ENCODE measurements at regions not wholly inside any gene's neighbourhood (a gene's known extent, or its start where the extent isn't known, plus 50 kb on each side); places are given as distances from the start of the nearest gene placed in this dataset.

DNA sequence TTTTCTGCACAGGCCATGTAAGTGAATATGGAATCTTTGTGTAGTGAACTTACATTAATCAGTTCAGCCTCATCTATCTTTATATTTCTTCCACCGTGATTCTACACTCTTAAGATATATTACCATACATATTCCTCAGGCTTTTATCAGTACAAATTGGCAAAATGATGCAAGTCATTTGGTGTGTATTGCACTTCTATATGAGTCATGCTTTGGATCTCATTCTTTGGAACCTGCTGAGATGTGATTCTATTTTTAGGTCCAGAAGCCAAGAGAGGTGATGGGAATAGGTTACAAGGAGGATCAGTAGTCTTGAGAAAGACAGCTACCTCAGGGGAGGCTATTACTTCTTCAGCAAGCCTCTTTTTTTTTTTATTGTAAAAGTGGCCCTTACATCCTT lies 204.4 kb downstream of the ZNF330 start:
- Histone ChIP-seq H3K27me3 (ENCODE audit: insufficient read depth, low read length, poor library complexity) (no peaks in the 10 kb centered on the region), H4K20me1 (ENCODE audit: insufficient read depth, low read length) (no peaks in the 10 kb centered on the region), H3K36me3 (ENCODE audit: insufficient read depth, low read length) (no peaks in the 10 kb centered on the region), H3K79me2 (ENCODE audit: insufficient read depth, low read length) (no peaks in the 10 kb centered on the region), H3K4me3 (ENCODE audit: low read depth in 1 of 2, low read length in 2 of 2) (no peak overlapping the region), H3K4me2 (ENCODE audit: insufficient read depth, low read length) (no peak overlapping the region), H3K9ac (ENCODE audit: low read depth, low read length) (no peak overlapping the region), H3K4me1 (ENCODE audit: insufficient read depth, low read length) (no peaks in the 10 kb centered on the region), H3K27ac (ENCODE audit: low read length) (no peak overlapping the region), H2AFZ (ENCODE audit: low read depth, low read length) (no peak overlapping the region), H3K9me3 (ENCODE audit: insufficient read depth, low read length, severe bottlenecking) (no peaks in the 10 kb centered on the region)
- ATAC-seq (ENCODE audit: insufficient read depth, low read depth) = no peak
- DNase-seq = no peak
- no peak for TF ChIP-seq EZH2 (IDR thresholded peaks at IDR 0.05; ENCODE audit: borderline replicate concordance, low read depth, low read length, severe bottlenecking)
- TF ChIP-seq, protein P1, sequence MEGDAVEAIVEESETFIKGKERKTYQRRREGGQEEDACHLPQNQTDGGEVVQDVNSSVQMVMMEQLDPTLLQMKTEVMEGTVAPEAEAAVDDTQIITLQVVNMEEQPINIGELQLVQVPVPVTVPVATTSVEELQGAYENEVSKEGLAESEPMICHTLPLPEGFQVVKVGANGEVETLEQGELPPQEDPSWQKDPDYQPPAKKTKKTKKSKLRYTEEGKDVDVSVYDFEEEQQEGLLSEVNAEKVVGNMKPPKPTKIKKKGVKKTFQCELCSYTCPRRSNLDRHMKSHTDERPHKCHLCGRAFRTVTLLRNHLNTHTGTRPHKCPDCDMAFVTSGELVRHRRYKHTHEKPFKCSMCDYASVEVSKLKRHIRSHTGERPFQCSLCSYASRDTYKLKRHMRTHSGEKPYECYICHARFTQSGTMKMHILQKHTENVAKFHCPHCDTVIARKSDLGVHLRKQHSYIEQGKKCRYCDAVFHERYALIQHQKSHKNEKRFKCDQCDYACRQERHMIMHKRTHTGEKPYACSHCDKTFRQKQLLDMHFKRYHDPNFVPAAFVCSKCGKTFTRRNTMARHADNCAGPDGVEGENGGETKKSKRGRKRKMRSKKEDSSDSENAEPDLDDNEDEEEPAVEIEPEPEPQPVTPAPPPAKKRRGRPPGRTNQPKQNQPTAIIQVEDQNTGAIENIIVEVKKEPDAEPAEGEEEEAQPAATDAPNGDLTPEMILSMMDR (IDR thresholded peaks at IDR 0.05; ENCODE audit: borderline replicate concordance, extremely low read depth, low read length, poor library complexity, severe bottlenecking) = no peak

DNA sequence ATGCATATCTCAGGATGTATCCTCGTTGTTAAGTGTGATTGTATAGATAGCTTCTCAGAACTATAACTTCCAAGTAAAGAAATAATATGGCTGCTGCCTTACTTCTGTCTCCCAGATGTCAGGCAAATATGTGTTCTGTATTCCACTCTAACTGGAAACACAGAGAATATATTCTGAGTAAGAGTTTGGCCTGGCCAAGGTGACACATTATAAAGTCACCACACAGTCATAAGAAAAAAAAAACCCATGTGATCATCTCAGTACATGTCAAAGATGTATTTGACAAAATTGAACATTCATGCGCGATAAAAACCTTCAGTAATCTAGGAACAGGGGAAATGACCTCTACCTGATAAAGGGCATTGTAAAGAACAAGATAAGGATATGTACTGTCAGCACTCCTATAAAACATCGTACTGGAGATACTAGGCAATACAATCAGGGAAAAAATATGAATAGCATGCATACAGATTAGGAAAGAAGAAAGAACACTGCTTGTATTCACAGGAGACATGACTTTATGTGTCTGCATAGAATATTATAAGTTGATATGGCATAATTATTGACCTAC lies 207.1 kb downstream of the ZNF330 start:
- no peak for ATAC-seq (ENCODE audit: insufficient read depth, low read depth)
- no peak overlapping the region for H3K9ac ChIP-seq (ENCODE audit: low read depth, low read length)

DNA sequence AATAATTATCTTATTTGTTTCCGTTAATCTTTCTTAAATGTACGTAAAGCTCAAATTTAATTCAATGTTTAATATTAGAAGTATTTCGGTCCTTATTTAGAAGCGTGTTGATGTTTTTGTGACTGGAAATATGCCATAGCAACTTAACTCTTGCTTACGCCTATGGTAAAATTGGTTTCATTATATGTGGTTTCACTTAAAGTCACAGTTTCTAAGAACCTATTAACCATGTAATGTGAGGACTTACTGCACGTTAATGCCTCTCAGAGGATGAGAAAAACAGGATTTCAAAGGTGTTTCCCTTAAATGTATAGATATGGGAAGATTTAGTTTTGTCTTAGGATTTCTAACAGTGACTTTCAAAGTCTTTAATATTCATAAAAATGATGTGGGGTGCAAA lies 206.4 kb upstream of the IL15 start:
- no peak overlapping the region for H2AFZ ChIP-seq (ENCODE audit: low read depth, low read length)
- TF ChIP-seq, protein P1 (IDR thresholded peaks at IDR 0.05; ENCODE audit: borderline replicate concordance, extremely low read depth, low read length, poor library complexity, severe bottlenecking) = no peak
- no peak for TF ChIP-seq EZH2 (IDR thresholded peaks at IDR 0.05; ENCODE audit: borderline replicate concordance, low read depth, low read length, severe bottlenecking)
- DNase-seq = no peak
- H3K9me3 ChIP-seq (ENCODE audit: insufficient read depth, low read length, severe bottlenecking) = no peaks in the 10 kb centered on the region
- no peaks in the 10 kb centered on the region for H4K20me1 ChIP-seq (ENCODE audit: insufficient read depth, low read length)
- H3K4me2 ChIP-seq (ENCODE audit: insufficient read depth, low read length) = no peak overlapping the region
- ATAC-seq (ENCODE audit: insufficient read depth, low read depth) = no peak
- no peaks in the 10 kb centered on the region for H3K36me3 ChIP-seq (ENCODE audit: insufficient read depth, low read length)
- no peaks in the 10 kb centered on the region for H3K27me3 ChIP-seq (ENCODE audit: insufficient read depth, low read length, poor library complexity)
- H3K4me3 ChIP-seq (ENCODE audit: low read depth in 1 of 2, low read length in 2 of 2) = no peak overlapping the region
- no peaks in the 10 kb centered on the region for H3K4me1 ChIP-seq (ENCODE audit: insufficient read depth, low read length)
- no peak overlapping the region for H3K27ac ChIP-seq (ENCODE audit: low read length)
- no peaks in the 10 kb centered on the region for H3K79me2 ChIP-seq (ENCODE audit: insufficient read depth, low read length)
- H3K9ac ChIP-seq (ENCODE audit: low read depth, low read length) = no peak overlapping the region

More for the DNA sequence above, 207.1 kb downstream of the ZNF330 start:
- Histone ChIP-seq H3K36me3 (ENCODE audit: insufficient read depth, low read length) (no peaks in the 10 kb centered on the region), H3K4me2 (ENCODE audit: insufficient read depth, low read length) (no peak overlapping the region), H3K9me3 (ENCODE audit: insufficient read depth, low read length, severe bottlenecking) (no peaks in the 10 kb centered on the region), H3K79me2 (ENCODE audit: insufficient read depth, low read length) (no peaks in the 10 kb centered on the region), H3K27ac (ENCODE audit: low read length) (no peak overlapping the region), H3K4me3 (ENCODE audit: low read depth in 1 of 2, low read length in 2 of 2) (no peak overlapping the region), H4K20me1 (ENCODE audit: insufficient read depth, low read length) (no peaks in the 10 kb centered on the region), H3K27me3 (ENCODE audit: insufficient read depth, low read length, poor library complexity) (no peaks in the 10 kb centered on the region), H3K4me1 (ENCODE audit: insufficient read depth, low read length) (no peaks in the 10 kb centered on the region), H2AFZ (ENCODE audit: low read depth, low read length) (no peak overlapping the region)
- TF ChIP-seq EZH2 (IDR thresholded peaks at IDR 0.05; ENCODE audit: borderline replicate concordance, low read depth, low read length, severe bottlenecking) = no peak
- TF ChIP-seq, protein P1 (IDR thresholded peaks at IDR 0.05; ENCODE audit: borderline replicate concordance, extremely low read depth, low read length, poor library complexity, severe bottlenecking) = no peak
- DNase-seq = no peak

All from DND-41 (cell line).